ENCODE measurements at regions not wholly inside any gene's neighbourhood (a gene's known extent, or its start where the extent isn't known, plus 50 kb on each side); places are given as distances from the start of the nearest gene placed in this dataset.

DNA sequence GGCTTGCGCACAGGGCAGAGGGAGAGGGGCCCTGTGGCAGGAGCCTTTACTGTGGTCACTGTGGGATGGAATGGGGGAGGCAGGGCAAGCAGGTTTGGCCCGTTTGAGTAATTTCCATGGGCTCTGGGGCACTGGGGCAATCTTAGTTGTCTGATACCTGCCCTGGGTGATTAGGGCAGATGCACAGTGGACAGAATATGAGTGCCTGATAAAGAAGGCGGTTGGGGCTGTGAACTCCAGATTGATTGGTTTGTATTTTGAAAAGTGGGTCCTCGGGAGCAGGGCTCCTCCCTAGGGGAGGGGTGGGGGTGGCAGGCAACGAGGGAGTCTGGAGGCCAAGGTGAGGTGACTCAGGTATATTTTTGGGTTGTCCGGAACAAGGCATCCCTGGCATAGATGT, 247.5 kb downstream of the NSG2 start:
- no peak for DNase-seq (ENCODE audit: low spot score)
- 48% methylated on average over 6 of the region's 6 CpGs for WGBS
- Histone ChIP-seq H3K9ac (ENCODE audit: low read depth in 1 of 2, low read length in 2 of 2) (no peak overlapping the region), H3K9me3 (ENCODE audit: control insufficient read depth in 4 of 4, low read length in 3 of 4) (peaks cover 0 to 4% (median 1%) of the 10 kb centered on the region in 4 donors), H3K4me3 (ENCODE audit: low read depth in 1 of 3, low read length in 3 of 3) (no peak overlapping the region), H3K36me3 (ENCODE audit: control insufficient read depth in 4 of 4, insufficient read depth in 3 of 4, low read depth in 1 of 4, low read length in 3 of 4) (no peaks in the 10 kb centered on the region), H3K4me1 (ENCODE audit: control insufficient read depth in 4 of 4, insufficient read depth in 4 of 4, low read length in 3 of 4) (no peaks in the 10 kb centered on the region), H3K27me3 (ENCODE audit: control insufficient read depth in 4 of 4, insufficient read depth in 4 of 4, low read length in 3 of 4) (peaks cover 0 to 3% (median 0%) of the 10 kb centered on the region in 4 donors), H3K27ac (ENCODE audit: low read depth in 1 of 2, low read length in 2 of 2) (no peak overlapping the region)
- TF ChIP-seq, protein P1, sequence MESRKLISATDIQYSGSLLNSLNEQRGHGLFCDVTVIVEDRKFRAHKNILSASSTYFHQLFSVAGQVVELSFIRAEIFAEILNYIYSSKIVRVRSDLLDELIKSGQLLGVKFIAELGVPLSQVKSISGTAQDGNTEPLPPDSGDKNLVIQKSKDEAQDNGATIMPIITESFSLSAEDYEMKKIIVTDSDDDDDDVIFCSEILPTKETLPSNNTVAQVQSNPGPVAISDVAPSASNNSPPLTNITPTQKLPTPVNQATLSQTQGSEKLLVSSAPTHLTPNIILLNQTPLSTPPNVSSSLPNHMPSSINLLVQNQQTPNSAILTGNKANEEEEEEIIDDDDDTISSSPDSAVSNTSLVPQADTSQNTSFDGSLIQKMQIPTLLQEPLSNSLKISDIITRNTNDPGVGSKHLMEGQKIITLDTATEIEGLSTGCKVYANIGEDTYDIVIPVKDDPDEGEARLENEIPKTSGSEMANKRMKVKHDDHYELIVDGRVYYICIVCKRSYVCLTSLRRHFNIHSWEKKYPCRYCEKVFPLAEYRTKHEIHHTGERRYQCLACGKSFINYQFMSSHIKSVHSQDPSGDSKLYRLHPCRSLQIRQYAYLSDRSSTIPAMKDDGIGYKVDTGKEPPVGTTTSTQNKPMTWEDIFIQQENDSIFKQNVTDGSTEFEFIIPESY (IDR thresholded peaks at IDR 0.05) = no peak
- no peak for TF ChIP-seq HNF4G (IDR thresholded peaks at IDR 0.05)
- no peak for TF ChIP-seq YY1 (IDR thresholded peaks at IDR 0.05)
- no peak for TF ChIP-seq HNF4A (conservative IDR thresholded peaks at IDR 0.05)
- no peak for TF ChIP-seq SP1 (IDR thresholded peaks at IDR 0.05)
- TF ChIP-seq FOXA1 (IDR thresholded peaks at IDR 0.05) = no peak
- TF ChIP-seq, protein P2, sequence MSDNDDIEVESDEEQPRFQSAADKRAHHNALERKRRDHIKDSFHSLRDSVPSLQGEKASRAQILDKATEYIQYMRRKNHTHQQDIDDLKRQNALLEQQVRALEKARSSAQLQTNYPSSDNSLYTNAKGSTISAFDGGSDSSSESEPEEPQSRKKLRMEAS (IDR thresholded peaks at IDR 0.05) = no peak
- no peak for TF ChIP-seq RAD21 (IDR thresholded peaks at IDR 0.05)
- no peak for TF ChIP-seq TAF1 (conservative IDR thresholded peaks at IDR 0.05)
- TF ChIP-seq, protein P3, sequence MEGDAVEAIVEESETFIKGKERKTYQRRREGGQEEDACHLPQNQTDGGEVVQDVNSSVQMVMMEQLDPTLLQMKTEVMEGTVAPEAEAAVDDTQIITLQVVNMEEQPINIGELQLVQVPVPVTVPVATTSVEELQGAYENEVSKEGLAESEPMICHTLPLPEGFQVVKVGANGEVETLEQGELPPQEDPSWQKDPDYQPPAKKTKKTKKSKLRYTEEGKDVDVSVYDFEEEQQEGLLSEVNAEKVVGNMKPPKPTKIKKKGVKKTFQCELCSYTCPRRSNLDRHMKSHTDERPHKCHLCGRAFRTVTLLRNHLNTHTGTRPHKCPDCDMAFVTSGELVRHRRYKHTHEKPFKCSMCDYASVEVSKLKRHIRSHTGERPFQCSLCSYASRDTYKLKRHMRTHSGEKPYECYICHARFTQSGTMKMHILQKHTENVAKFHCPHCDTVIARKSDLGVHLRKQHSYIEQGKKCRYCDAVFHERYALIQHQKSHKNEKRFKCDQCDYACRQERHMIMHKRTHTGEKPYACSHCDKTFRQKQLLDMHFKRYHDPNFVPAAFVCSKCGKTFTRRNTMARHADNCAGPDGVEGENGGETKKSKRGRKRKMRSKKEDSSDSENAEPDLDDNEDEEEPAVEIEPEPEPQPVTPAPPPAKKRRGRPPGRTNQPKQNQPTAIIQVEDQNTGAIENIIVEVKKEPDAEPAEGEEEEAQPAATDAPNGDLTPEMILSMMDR (IDR thresholded peaks at IDR 0.05; ENCODE audit: low read depth, low read length, missing input control) = no peak
- TF ChIP-seq FOXA2 (IDR thresholded peaks at IDR 0.05) = no peak
- no peak for TF ChIP-seq RXRA (IDR thresholded peaks at IDR 0.05)
- no peak for TF ChIP-seq EGR1 (IDR thresholded peaks at IDR 0.05; ENCODE audit: low read depth in 2 of 2)
- TF ChIP-seq JUND (IDR thresholded peaks at IDR 0.05) = no peak
- TF ChIP-seq GABPA (IDR thresholded peaks at IDR 0.05 in 1 of 2, conservative IDR thresholded peaks at IDR 0.05 in 1 of 2) = no peak
- no peak for TF ChIP-seq NR2F2 (IDR thresholded peaks at IDR 0.05)

DNA sequence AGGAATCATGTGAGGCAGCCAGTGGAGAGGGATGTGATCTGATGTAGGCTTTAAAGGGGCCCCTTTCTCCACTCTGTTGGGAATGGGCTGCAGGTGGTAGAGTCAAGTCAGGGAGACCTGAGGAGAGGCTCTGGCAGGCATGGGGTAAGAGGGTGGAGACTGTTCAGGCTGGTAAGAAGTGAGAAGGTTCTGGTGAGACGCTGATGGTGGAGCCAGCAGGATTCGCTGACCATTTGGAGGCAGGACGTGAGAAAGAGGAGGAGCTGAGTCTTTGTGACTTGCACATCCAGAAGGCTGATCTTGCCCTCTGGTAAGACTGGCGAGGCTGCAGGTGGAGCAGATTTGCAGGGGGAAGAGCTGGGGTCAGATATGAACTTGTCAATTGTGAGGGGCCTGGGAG, 248.0 kb downstream of the NSG2 start:
- no peak for TF ChIP-seq GABPA (IDR thresholded peaks at IDR 0.05 in 1 of 2, conservative IDR thresholded peaks at IDR 0.05 in 1 of 2)
- TF ChIP-seq, protein P4, sequence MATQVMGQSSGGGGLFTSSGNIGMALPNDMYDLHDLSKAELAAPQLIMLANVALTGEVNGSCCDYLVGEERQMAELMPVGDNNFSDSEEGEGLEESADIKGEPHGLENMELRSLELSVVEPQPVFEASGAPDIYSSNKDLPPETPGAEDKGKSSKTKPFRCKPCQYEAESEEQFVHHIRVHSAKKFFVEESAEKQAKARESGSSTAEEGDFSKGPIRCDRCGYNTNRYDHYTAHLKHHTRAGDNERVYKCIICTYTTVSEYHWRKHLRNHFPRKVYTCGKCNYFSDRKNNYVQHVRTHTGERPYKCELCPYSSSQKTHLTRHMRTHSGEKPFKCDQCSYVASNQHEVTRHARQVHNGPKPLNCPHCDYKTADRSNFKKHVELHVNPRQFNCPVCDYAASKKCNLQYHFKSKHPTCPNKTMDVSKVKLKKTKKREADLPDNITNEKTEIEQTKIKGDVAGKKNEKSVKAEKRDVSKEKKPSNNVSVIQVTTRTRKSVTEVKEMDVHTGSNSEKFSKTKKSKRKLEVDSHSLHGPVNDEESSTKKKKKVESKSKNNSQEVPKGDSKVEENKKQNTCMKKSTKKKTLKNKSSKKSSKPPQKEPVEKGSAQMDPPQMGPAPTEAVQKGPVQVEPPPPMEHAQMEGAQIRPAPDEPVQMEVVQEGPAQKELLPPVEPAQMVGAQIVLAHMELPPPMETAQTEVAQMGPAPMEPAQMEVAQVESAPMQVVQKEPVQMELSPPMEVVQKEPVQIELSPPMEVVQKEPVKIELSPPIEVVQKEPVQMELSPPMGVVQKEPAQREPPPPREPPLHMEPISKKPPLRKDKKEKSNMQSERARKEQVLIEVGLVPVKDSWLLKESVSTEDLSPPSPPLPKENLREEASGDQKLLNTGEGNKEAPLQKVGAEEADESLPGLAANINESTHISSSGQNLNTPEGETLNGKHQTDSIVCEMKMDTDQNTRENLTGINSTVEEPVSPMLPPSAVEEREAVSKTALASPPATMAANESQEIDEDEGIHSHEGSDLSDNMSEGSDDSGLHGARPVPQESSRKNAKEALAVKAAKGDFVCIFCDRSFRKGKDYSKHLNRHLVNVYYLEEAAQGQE (IDR thresholded peaks at IDR 0.05) = no peak
- TF ChIP-seq HNF4G (IDR thresholded peaks at IDR 0.05) = no peak
- TF ChIP-seq RAD21 (IDR thresholded peaks at IDR 0.05) = no peak
- H3K4me3 ChIP-seq (ENCODE audit: low read depth in 1 of 3, low read length in 3 of 3) = no peak overlapping the region
- no peak for DNase-seq (ENCODE audit: low spot score)
- H3K9me3 ChIP-seq (ENCODE audit: control insufficient read depth in 4 of 4, low read length in 3 of 4) = peaks cover 0 to 4% (median 1%) of the 10 kb centered on the region in 4 donors
- no peak overlapping the region for H3K9ac ChIP-seq (ENCODE audit: low read depth in 1 of 2, low read length in 2 of 2)
- no peak overlapping the region for H3K27ac ChIP-seq (ENCODE audit: low read depth in 1 of 2, low read length in 2 of 2)
- no peaks in the 10 kb centered on the region for H3K36me3 ChIP-seq (ENCODE audit: control insufficient read depth in 4 of 4, insufficient read depth in 3 of 4, low read depth in 1 of 4, low read length in 3 of 4)
- peaks cover 0 to 2% (median 0%) of the 10 kb centered on the region in 4 donors for H3K27me3 ChIP-seq (ENCODE audit: control insufficient read depth in 4 of 4, insufficient read depth in 4 of 4, low read length in 3 of 4)
- WGBS = 54% methylated on average over 4 of the region's 4 CpGs
- no peaks in the 10 kb centered on the region for H3K4me1 ChIP-seq (ENCODE audit: control insufficient read depth in 4 of 4, insufficient read depth in 4 of 4, low read length in 3 of 4)
